ENCODE measurements at regions not wholly inside any gene's neighbourhood (a gene's known extent, or its start where the extent isn't known, plus 50 kb on each side); places are given as distances from the start of the nearest gene placed in this dataset.

DNA sequence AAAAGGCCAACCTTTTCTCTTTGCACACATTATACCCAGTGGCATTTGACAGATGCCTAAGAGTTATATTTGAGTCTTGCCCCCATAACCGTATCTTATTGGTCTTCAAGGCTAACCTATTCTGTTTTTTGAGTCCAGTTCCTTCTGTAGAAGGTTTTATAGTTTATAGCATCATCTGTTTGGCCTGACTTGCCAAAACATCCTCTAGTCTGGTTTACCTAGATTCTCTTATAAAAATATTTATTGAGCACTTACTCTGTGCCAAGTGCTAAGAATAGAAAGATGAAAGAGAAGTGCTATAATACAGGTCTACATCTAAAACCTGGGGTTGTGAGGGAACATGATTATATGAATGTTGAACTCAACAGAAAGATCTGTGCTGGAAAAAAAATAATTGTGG lies 55.9 kb upstream of the PIP4K2A start:
- no peak for DNase-seq (ENCODE audit: extremely low read depth, low read depth)

DNA sequence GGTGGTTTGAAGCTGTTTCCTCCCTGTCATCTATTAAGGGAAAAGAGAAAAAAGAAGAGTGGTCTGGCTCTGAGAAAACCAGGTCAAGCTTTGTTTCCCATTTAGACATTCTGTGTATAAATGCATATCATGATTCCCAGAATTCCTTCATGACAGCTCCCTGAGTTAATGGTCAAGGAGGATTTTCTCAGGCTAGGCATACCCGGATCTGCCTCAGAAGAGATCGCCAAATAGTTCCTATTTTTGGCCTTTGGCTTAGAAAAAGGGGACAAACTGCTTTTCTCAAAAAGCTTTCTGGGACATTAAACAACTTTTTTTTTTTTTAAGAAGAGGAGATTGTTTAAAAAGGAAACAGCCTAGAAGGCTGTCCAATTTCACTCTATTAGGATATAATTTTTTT lies 53.5 kb upstream of the PIP4K2A start:
- no peak for DNase-seq (ENCODE audit: extremely low read depth, low read depth)

GRCh38 chr10:22766693-22767092 lies 52.3 kb upstream of the PIP4K2A start:
- no peak for DNase-seq (ENCODE audit: extremely low read depth, low read depth)

- DNase-seq (ENCODE audit: extremely low read depth, low read depth): no peak
These were observed 51.5 kb upstream of the PIP4K2A start for GRCh38 chr10:22765660-22766547.

GRCh38 chr10:22764639-22765038 lies 50.3 kb upstream of the PIP4K2A start:
- no peak for DNase-seq (ENCODE audit: extremely low read depth, low read depth)

Small RNA genes lying in the stretch of these regions (small RNA-seq; reads per million reads assigned to genes)
- gene RNU6-413P: 0 reads per million in 2 experiments
